ENCODE measurements at regions not wholly inside any gene's neighbourhood (a gene's known extent, or its start where the extent isn't known, plus 50 kb on each side); places are given as distances from the start of the nearest gene placed in this dataset.

- TF ChIP-seq POLR2AphosphoS5 (IDR thresholded peaks at IDR 0.05) (no peak), CTCF (IDR thresholded peaks at IDR 0.05) (no peak)
These were observed 361.3 kb downstream of the TTLL7 start for GRCh38 chr1:83637586-83637985.
